GM21619 (cell line): ENCODE measurements at regions not wholly inside any gene's neighbourhood (a gene's known extent, or its start where the extent isn't known, plus 50 kb on each side); places are given as distances from the start of the nearest gene placed in this dataset.
"Not testable (repeated sequence)": the region's sequence is repeated elsewhere in the genome, so short reads cannot be mapped to it uniquely, and the experiment has no call there.

Experiments
- ATAC-seq: cut with Tn5 transposase; IDR thresholded peaks from one replicate; pipeline ENCODE4 v1.9.1; 2021; ENCODE audit not compliant: unreplicated experiment

DNA sequence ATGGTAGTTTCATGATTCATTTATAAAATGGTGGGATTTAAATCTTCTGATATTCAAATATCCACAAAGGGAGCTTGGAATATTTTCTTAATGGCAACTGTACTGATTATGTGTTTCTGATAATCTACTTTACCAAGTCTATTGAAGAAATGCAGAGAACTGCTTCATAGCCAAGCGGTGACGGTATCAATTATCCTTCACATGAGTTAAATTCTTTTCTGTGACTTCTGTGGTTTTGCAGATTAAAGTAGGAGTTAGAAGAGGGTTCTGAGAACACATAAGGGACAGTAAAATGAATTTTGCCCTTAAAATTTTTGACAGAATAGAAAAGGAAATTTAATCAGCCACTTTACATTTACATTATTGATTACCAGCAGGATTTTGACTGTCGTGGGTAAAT is 563.2 kb downstream of the GBE1 start:
- ATAC-seq, result no peak

DNA sequence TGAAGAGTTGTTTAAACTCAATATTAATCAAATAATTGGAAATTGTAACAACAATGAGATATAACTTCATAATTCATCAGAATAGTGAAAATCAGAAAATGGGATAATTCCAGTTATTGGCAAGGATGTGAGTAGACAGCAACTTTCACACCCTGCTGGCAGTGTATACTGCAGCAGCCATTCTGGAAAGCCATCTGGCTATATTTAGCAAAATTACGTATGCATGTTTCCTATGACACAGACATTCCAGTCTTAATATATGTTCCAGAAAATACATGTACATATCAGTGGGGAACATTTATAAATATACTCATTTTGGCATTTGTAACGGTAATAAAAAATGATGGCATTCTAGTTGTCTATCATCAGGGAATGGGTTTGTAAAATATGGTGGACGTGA is 564.1 kb downstream of the GBE1 start:
- ATAC-seq, result no peak

DNA sequence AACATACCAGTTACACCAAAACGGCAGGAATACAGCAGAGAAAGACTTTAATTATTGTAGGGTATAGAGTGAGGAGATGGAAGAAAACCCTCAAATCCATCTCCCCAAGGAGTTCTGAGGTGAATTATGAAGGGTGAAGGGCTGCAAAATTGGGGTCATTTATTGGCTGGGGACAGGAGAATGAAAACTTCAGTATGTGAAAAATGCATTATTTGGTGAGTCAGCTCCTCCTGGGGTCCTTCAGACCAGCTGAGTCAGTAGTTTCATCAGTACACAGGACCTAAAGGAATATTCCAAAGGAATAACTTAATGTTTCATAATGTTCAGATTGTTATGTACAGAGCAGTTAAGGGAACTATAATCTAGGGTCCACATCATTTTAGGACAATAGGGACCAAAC is 566.0 kb downstream of the GBE1 start:
- ATAC-seq, result no peak

DNA sequence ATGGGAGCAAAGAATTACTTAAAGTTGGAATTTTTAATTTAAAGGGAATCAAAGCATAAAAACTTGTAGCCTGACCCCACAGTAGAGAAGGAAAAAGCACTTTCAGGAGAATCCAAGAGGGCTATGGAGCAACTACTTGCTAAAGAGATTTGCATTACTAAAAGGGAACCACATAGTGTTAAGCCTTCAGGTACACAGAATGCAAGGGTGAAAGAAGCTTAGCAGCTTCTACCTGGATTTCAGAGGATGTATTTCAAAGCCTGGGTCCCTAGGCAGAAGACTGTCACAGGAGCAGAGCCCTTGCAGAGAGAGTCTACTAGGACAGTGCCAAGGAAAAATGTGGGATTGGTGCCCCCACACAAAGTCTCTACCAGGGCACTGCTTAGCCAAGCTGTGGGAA is 575.0 kb downstream of the GBE1 start:
- no peak for ATAC-seq

DNA sequence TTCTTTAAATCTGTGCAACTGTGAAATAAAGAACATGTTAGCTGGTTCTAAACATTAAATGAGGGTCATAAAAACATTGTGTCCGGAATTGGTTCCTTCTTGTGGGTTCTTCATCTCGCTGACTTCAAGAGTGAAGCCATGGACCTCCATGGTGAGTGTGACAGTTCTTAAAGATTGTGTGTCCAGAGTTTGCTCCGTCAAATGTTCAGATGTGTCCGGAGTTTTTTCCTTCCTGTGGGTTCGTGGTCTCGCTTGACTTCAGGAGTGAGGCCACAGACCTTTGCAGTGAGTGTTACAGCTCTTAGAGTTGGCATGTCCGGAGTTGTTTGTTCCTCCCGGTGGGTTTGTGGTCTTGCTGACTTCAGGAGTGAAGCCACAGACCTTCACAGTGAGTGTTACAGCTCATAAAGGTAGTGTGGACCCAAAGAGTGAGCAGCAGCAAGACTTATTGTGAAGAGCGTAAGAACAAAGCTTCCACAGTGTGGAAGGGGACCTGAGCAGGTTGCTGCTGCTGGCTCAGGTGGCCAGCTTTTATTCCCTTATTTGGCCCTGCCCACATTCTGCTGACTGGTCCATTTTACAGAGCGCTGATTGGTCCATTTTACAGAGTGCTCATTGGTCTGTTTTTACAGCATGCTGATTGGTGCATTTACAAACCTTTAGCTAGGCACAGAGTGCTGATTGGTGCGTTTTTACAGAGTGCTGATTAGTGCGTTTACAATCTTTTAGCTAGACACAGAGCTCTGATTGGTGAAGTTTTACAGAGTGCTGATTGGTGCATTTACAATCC is 579.2 kb downstream of the GBE1 start:
- ATAC-seq, result not testable (repeated sequence)

DNA sequence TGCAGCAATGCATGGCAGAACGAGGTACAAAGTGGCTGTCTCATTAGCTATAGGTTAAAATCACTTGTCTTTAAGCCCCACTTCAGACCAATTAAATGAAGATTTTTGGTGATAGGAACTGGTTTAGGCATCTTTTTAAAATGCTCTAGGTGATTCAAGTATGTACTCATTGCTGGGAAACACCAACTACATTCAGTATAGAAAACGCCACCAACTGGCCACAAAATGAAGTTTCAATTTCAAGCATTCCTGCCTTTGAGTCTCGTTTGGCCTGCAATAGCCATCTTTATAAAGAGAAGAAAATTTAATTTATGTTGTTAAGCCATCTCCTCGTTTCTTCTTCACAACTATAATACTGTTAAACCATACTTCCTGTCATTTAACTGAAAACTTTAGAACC is 587.9 kb downstream of the GBE1 start:
- ATAC-seq, result no peak

DNA sequence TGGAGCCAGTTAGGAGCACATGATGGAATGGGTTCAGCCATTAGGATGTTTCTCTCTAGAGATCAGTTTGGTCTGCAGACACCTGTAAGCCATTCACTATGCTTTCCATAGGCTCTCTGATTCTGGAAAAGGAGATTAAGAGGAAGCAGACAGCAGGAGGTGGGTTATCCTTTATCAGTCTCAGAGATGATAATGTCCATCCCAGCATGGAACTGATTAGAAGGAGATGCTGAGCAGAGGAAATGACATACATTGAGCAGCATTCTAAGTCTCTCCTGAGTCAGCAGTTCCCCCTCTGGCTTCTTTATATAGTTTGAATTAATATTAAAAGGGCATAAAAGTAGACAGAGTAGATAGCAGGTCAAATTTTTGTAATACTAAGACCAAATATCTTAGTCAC is 591.1 kb downstream of the GBE1 start:
- ATAC-seq, result no peak

DNA sequence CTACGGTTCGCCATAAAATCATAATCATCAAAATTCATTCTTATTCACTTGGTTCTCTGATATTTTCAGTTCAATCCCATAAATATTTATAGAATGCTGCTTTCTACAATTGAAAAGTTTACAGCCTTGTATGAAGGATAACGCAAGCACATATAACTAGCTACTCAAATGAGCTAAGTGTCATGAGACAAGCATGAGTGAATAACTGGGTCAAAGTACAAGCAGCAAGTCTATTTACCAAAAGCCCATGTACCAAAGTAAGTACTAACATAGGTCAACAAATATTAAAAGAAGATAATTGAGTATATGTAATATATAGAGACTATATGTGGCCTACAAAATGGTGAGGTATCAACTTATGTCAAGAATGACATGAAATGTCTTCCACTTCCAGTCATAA is 596.6 kb downstream of the GBE1 start:
- no peak for ATAC-seq

DNA sequence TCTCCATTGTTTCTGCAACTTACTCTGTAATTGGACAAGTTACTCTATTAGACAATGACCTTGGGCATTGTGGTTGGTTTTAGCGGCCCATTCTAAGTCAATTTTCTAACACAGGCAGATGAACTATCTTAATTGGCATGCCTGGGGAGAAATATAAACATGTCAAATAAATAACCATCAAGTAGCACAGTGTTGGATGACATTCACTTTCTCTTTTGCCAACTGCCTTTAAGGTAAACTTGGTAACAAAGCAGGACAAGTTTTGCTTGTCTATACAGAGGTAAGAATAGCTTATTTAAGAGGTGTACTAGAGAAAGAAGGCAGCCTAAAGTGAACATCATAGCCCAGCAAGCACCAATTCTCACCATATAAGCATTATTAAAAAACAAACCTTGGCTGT is 599.6 kb downstream of the GBE1 start:
- ATAC-seq, result no peak

DNA sequence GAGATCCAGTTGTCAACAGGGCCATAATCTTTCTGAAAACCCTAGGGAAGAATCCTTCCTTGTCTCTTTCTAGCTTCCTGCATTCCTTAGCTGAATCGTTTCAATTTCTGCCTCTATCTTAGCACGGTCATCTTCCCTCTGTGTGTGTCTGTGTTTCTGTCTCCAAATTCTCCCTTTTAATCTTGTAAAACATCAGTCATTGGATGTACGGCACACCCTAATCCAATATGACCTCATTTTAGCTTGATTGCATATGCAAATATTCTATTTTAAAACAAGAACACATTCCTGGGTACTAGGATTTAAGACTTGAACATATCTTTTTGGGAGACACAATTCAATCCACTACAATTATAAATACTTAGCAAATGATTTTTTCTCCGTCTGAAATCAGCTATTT is 600.3 kb downstream of the GBE1 start:
- ATAC-seq, result no peak

DNA sequence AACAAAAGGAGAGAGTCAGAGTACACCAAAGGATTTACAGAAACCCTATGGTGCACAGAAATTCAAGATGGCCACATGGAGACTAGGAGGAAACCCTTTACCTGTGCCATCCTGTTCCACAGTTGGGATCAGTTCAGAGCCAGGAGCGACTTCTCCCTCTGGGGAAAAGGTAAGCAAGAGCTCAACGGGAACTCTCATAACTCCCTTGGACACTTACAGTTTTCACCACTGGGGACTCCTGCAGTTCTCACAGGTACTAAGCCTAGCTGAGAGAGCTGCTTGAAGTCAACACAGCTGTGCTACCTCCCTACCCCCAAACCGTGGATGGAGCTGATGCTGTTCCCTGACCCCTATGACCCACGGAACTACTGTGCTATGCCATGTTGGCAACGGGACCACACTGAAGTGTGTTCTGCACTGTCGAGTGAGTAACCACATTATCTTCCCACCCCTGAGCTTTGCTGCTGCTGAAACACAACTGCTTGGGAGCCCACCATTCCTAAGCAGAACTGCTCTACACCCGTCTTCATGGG is 606.8 kb downstream of the GBE1 start:
- no peak for ATAC-seq

DNA sequence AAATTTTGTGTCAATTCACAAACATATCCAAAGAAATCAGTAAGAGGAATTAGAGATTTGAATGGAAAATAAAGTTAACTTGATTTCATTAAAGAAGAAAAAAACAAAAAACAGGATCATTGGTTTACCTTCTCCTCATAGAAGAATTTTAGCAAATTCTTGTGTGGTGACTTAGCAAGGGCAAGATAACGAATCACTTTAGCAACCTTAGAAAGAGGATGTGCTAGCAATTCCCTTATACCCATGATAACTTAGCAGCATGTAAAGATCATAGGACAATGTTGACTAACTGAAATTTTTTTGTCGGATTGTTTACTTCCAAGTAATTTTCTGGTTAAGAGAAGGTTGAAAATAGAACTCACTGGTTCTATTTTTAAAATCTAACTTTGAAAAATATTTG is 609.3 kb downstream of the GBE1 start:
- ATAC-seq, result no peak

DNA sequence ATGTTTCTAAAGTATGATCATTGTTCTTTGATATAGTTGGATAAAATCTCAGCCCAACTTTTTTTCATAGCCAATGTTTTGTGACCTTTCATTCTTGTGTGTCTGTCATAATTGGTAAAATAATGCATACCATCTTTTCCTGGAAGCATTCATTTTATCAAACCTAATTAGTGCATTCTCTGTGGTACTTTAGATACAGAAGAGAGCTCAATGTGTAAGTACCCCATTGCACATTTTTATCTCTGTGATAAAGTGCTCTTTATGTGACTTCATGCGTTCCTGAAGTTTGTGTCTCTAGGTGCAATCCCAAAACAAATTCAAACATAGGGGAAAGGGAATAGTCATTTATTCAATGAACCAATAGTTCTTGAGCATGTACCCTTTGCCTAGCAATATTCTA is 628.5 kb downstream of the GBE1 start:
- no peak for ATAC-seq

DNA sequence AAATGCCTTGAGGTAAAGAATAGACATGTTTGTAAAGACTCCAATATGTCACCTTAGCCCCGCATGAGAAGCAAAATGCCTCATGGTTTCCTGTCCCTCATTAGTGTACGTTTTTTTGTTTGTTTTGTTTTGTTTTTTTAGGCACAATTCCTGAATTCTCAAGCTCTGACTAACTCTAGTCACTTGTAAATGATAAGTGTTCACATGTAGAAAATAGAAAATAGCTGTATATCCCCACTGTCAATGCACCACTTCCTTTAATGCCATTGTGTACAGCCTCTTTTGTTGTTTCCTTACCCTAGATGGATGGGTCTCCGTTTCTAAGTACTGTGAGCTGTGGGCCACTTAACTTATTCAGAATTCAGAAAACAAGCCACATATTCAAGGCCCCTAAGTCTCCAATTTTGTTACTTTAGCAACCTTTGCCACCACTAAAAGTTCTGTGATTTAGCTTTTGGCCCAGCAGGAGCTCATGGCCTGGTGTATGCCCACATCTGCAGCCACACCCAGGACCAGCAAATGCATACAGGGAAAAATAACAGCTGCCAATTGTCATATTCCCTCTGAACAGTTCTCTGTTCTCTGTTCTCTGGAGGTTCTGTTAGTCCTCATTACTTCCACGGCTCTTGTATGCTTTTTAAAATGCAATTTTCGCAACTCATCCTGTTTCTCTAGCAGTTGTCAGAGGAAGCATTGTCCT is 655.5 kb downstream of the GBE1 start:
- ATAC-seq, result no peak

DNA sequence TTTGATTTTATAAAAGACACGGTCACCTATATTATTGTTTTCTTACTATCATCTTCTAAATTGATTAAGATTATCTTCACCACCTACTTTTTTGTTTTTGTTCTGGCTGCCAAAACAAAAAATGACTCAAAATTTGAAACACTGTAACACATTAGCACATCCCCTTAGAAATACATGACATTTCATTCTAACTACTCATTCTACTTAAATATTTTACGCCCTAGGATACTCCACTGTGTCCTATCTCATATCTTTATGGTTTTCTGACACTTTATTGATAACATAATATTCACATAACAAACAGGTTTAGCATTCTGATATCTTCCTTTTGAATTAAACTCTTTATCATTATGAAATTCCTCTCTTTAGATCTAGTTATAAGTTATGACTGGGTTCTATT is 656.2 kb downstream of the GBE1 start:
- ATAC-seq, result no peak

DNA sequence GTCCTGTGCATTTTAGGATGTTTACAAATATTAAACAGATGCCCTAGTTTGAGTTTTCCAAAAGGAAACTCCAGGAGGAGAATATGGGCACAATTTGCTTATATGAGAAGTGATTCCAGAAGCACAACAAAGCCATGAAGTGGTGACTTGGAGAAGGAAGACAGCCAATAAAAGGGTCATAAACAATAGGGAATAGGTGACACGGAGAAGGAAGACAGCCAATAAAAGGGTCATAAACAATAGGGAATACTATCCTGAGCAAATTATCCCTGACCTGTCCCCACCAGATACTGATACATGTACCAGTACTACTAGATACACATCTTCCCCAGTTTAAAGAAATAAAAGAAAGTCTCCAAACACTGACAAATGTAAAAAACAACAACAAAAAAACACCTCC is 663.6 kb downstream of the GBE1 start:
- no peak for ATAC-seq

DNA sequence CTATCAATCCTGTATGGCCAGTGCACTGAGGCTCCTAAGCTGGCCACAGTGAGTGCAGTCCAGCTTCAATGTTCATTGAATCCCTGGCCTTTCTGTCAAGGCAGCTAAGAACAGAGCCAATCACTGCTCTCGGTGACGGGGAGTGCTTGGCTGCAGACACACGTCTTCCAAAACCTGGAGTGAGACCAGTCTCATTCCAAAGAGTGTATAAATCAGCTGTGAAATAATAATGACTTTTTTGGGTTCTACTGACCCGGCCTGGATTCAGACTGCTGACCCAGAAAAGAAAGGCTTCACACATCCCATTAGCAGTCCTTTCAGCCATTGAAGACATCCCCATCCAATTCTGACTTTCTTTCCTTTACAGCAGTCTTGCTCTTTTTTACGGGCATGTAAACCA is 665.5 kb downstream of the GBE1 start:
- no peak for ATAC-seq

DNA sequence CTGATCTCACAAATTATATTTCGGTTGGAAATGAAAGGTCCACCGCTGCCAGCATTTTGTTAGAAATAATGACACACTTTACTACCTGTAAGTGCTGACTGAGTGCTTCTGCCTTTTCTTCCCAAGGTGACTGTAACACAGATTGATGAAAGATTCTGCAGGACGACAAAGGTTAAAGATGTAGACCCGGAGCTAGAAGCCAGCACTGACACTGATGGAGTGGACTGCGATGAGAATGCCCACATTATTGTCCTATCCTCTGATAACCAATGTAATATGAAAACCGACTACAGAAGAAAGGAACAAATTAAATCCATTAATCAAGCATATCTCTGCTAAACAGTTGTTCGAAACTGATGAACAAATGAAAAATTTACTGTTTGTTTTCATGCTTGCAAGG is 666.5 kb downstream of the GBE1 start:
- ATAC-seq, result no peak

DNA sequence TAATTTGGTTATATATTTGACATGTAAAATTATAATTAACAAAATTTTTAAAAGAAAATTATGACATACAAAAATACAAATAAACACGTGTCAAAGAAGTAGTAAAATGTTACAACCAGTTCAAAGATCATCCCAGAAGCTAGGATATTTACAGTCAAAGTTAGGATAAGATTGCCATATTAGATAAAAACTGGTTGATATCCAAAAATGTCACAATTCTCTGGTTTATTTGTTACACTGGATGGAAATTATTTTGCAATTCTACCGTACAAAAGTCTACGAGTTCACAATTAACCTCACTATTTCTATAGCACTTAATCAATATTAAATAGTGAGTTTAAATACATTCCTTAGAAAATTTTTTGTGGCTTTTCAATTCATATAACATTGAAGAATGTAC is 673.8 kb downstream of the GBE1 start:
- ATAC-seq, result no peak

DNA sequence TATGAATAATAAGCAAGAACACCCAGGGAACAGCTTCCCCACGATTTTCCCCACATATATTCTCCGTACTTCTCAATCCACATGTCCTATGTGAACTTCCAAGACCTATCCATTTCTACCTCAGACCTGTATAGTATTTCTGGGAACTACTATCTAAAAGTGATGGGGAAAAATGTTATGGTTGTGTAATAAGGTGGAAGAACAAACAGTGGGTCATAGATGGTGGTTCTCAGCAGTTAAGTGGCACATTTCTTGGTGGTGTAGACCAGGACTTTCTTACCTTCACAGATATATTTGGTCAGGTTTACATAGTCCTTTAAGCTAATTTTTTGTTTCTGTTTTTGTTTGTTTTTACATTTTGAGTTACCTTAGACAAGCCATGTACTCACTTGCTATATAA is 675.1 kb downstream of the GBE1 start:
- no peak for ATAC-seq

DNA sequence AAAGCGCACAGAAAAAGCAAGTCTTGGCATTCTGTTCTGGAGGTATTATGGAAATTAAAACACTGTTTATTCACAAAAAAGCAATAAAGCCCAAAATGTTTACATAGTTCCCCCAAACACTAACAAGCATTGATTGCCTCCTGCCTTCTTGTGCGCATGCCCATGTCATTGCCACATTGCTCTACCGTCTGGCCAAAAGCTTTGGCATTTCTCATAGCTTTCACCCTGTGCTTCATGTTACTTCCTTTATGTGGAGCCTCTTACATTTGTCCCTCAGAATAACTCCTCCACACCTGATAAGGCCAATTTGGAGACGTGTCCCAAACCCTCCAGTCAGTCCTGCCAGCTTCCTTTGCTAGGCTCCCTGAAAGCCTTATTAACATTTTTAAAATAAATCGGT is 680.8 kb downstream of the GBE1 start:
- no peak for ATAC-seq

DNA sequence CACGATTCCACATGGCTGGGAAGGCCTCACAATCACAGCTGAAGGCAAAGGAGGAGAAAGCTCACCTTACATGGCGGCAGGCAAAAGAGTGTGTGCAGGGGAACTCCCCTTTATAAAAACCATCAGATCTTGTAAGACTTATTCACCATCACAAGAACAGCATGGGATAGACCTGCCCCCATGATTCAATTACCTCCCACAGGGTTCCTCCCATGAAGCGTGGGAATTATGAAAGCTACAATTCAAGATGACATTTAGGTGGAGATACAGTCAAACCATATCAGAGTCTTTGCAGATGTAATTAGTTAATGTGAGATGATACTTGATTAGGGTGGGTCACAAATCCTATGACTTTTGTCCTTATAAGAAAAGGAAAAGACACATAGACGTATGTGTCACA is 688.9 kb downstream of the GBE1 start:
- ATAC-seq, result no peak

DNA sequence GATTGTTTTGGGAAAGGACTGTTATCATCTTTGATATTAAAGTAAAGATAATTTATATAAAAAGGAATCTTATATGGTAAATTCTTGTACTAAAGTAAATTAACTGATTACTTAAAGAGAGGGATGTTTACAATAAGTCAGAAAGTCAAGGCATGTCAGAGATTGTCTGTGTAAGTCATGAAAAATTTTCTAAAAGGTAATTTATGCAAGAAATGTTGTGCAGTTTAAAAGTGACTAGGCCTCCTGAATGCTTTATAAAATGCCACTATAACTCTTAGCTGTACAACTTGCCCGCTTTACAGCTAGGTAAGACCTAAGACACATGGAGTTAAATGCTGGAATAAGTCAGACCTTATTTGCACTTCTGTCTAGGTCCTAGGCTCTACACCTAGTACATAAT is 692.9 kb downstream of the GBE1 start:
- ATAC-seq, result no peak
